Gastrocnemius medialis (tissue), 4 donors: ENCODE measurements at regions not wholly inside any gene's neighbourhood (a gene's known extent, or its start where the extent isn't known, plus 50 kb on each side); places are given as distances from the start of the nearest gene placed in this dataset.

Experiments used
- ATAC-seq, 2 donors: fragments of 150-250 bp; one replicate each; pipeline ENCODE4 v1.9.1; 2016
- DNase-seq, 2 donors: peaks; one replicate each; pipeline ENCODE4 v3.0.0-alpha.2; 2019
- H3K27ac ChIP-seq, 4 donors: fragments of 200-600 bp; sonication (generic); 1 replicate in 1 of 4; 2 replicates in 3 of 4; pipeline ENCODE4 v1.5.1; 2016 to 2018; ENCODE audit warnings: mild to moderate bottlenecking in 2 of 4, moderate library complexity in 1 of 4
- H3K27me3 ChIP-seq, 3 donors: fragments of 200-600 bp; sonication (generic) in 2 of 3; 1 replicate in 1 of 3; 2 replicates in 2 of 3; pipeline versions ENCODE4 v1.5.1 to v1.6.0; 2016 to 2019; ENCODE audit warnings: mild to moderate bottlenecking in 1 of 3, moderate library complexity in 1 of 3
- H3K36me3 ChIP-seq, 2 donors: fragments of 200-600 bp; sonication (generic) in 1 of 2; one replicate each; pipeline ENCODE4 v1.5.1; 2017 to 2018
- H3K4me1 ChIP-seq, 2 donors: fragments of 200-600 bp; sonication (generic) in 1 of 2; one replicate each; pipeline ENCODE4 v1.5.1; 2016 to 2017; ENCODE audit warnings: mild to moderate bottlenecking in 2 of 2
- H3K4me3 ChIP-seq, 4 donors: fragments of 200-600 bp; sonication (generic) in 3 of 4; 1 replicate in 1 of 4; 2 replicates in 3 of 4; pipeline ENCODE4 v1.5.1; 2016 to 2019; ENCODE audit warnings: mild to moderate bottlenecking in 2 of 4
- H3K9me3 ChIP-seq, 3 donors: fragments of 200-600 bp; sonication (generic) in 2 of 3; 1 replicate in 1 of 3; 2 replicates in 2 of 3; pipeline ENCODE4 v1.5.1; 2016 to 2019
- CTCF ChIP-seq, 5 experiments: fragments of 450-650 bp in 3 of 5; fragments of 200-600 bp in 2 of 5; sonication (generic) in 2 of 5; IDR thresholded peaks in 4 of 5; conservative IDR thresholded peaks in 1 of 5; 1 replicate in 4 of 5; 2 replicates in 1 of 5; pipeline ENCODE4 v1.5.1; 2016 to 2019; ENCODE audit warnings: antibody characterized with exemption in 5 of 5, mild to moderate bottlenecking in 3 of 5, moderate library complexity in 3 of 5
- POLR2A ChIP-seq, 2 donors: fragments of 450-650 bp; IDR thresholded peaks; one replicate each; pipeline ENCODE4 v1.6.1; 2017; ENCODE audit warnings: antibody characterized with exemption in 2 of 2, mild to moderate bottlenecking in 2 of 2, moderate library complexity in 2 of 2
- in situ Hi-C, 4 donors: fragments of 200-750 bp; cut with MboI; loops; one replicate each; pipeline versions ENCODE4 v1.15.0 to v1.8.0; 2017; ENCODE audit warnings: low sequenced_read_pairs in 4 of 4
- intact Hi-C: fragments of 100-400 bp; cut with DNase I; formaldehyde crosslinking; loops from one replicate; pipeline ENCODE4 v1.15.1; 2023; ENCODE audit warnings: low total_unique reads

GRCh38 chr10:60502621-60503020, 112.9 kb upstream of the ANK3 start:
- Histone ChIP-seq H3K4me1 (no peaks in the 10 kb centered on the region), H3K27me3 (no peaks in the 10 kb centered on the region), H3K4me3 (no peak overlapping the region), H3K9me3 (no peaks in the 10 kb centered on the region), H3K36me3 (no peaks in the 10 kb centered on the region), H3K27ac (no peak overlapping the region)
- DNase-seq, result no peak
- TF ChIP-seq CTCF (IDR thresholded peaks at IDR 0.05 in 4 of 5, conservative IDR thresholded peaks at IDR 0.05 in 1 of 5) (no peak), POLR2A (IDR thresholded peaks at IDR 0.05) (no peak)
- intact Hi-C loops (no loop called here), in situ Hi-C loops (no loop called here)
- ATAC-seq, result no peak

GRCh38 chr10:60498985-60499384, 109.3 kb upstream of the ANK3 start:
- TF ChIP-seq POLR2A (IDR thresholded peaks at IDR 0.05), result no peak
- TF ChIP-seq CTCF (IDR thresholded peaks at IDR 0.05 in 4 of 5, conservative IDR thresholded peaks at IDR 0.05 in 1 of 5), result no peak
- Histone ChIP-seq H3K36me3 (no peaks in the 10 kb centered on the region), H3K4me1 (no peaks in the 10 kb centered on the region), H3K27me3 (no peaks in the 10 kb centered on the region), H3K9me3 (no peaks in the 10 kb centered on the region), H3K4me3 (no peak overlapping the region), H3K27ac (no peak overlapping the region)
- intact Hi-C loops (no loop called here), in situ Hi-C loops (no loop called here)
- DNase-seq (no peak), ATAC-seq (no peak)

GRCh38 chr10:60497364-60497763, 107.7 kb upstream of the ANK3 start:
- Histone ChIP-seq H3K4me1 (no peaks in the 10 kb centered on the region), H3K27me3 (no peaks in the 10 kb centered on the region), H3K9me3 (no peaks in the 10 kb centered on the region), H3K4me3 (no peak overlapping the region), H3K36me3 (no peaks in the 10 kb centered on the region), H3K27ac (no peak overlapping the region)
- ATAC-seq (no peak), DNase-seq (no peak)
- in situ Hi-C loops, result no loop called here
- TF ChIP-seq POLR2A (IDR thresholded peaks at IDR 0.05) (no peak), CTCF (IDR thresholded peaks at IDR 0.05 in 4 of 5, conservative IDR thresholded peaks at IDR 0.05 in 1 of 5) (no peak)
- intact Hi-C loops, result no loop called here

- Histone ChIP-seq H3K27ac (no peak overlapping the region), H3K27me3 (no peaks in the 10 kb centered on the region), H3K36me3 (no peaks in the 10 kb centered on the region), H3K9me3 (no peaks in the 10 kb centered on the region), H3K4me3 (no peak overlapping the region), H3K4me1 (no peaks in the 10 kb centered on the region)
- ATAC-seq (no peak), DNase-seq (no peak)
- TF ChIP-seq POLR2A (IDR thresholded peaks at IDR 0.05) (no peak), CTCF (IDR thresholded peaks at IDR 0.05 in 4 of 5, conservative IDR thresholded peaks at IDR 0.05 in 1 of 5) (no peak)
- in situ Hi-C loops (no loop called here), intact Hi-C loops (no loop called here)
Observed at GRCh38 chr10:60496181-60496580, 106.5 kb upstream of the ANK3 start.

GRCh38 chr10:60495338-60496055, 105.8 kb upstream of the ANK3 start:
- in situ Hi-C loops, result no loop called here
- TF ChIP-seq CTCF (IDR thresholded peaks at IDR 0.05 in 4 of 5, conservative IDR thresholded peaks at IDR 0.05 in 1 of 5), result no peak
- TF ChIP-seq POLR2A (IDR thresholded peaks at IDR 0.05), result no peak
- no peaks in the 10 kb centered on the region for H3K27me3 ChIP-seq
- H3K27ac ChIP-seq, result no peak overlapping the region
- H3K4me3 ChIP-seq, result no peak overlapping the region
- no peaks in the 10 kb centered on the region for H3K9me3 ChIP-seq
- H3K36me3 ChIP-seq, result no peaks in the 10 kb centered on the region
- H3K4me1 ChIP-seq, result no peaks in the 10 kb centered on the region
- ATAC-seq (no peak), DNase-seq (no peak)
- intact Hi-C loops, result no loop called here
